ENCODE measurements at regions not wholly inside any gene's neighbourhood (a gene's known extent, or its start where the extent isn't known, plus 50 kb on each side); places are given as distances from the start of the nearest gene placed in this dataset.

- Histone ChIP-seq H3K4me1 (ENCODE audit: low read length) (no peaks in the 10 kb centered on the region), H2AFZ (ENCODE audit: low read length) (no peak overlapping the region), H3K79me2 (ENCODE audit: low read length) (no peaks in the 10 kb centered on the region), H3K9ac (ENCODE audit: low read length) (no peak overlapping the region), H4K20me1 (ENCODE audit: insufficient read depth, low read depth, low read length) (no peaks in the 10 kb centered on the region), H3K36me3 (ENCODE audit: insufficient read depth, low read length) (no peaks in the 10 kb centered on the region), H3K4me2 (ENCODE audit: low read depth, low read length, poor library complexity, severe bottlenecking) (no peak overlapping the region), H3K9me3 (ENCODE audit: low read length) (peaks cover 21% of the 10 kb centered on the region), H3K4me3 (ENCODE audit: low read length) (no peak overlapping the region), H3K27ac (ENCODE audit: low read length) (no peak overlapping the region), H3K27me3 (ENCODE audit: low read length) (no peaks in the 10 kb centered on the region), H3K9me2 (replicated peaks; ENCODE audit: insufficient read depth, low read length) (no peaks in the 10 kb centered on the region)
- no peak for DNase-seq
These were observed 805.3 kb downstream of the TLE1 start for GRCh38 chr9:80883826-80884579.

- no peaks in the 10 kb centered on the region for H3K4me1 ChIP-seq (ENCODE audit: low read length)
- no peaks in the 10 kb centered on the region for H3K27me3 ChIP-seq (ENCODE audit: low read length)
- H3K4me3 ChIP-seq (ENCODE audit: low read length), result no peak overlapping the region
- H3K27ac ChIP-seq (ENCODE audit: low read length), result no peak overlapping the region
- H4K20me1 ChIP-seq (ENCODE audit: insufficient read depth, low read depth, low read length), result no peaks in the 10 kb centered on the region
- no peak overlapping the region for H3K4me2 ChIP-seq (ENCODE audit: low read depth, low read length, poor library complexity, severe bottlenecking)
- no peaks in the 10 kb centered on the region for H3K9me2 ChIP-seq (replicated peaks; ENCODE audit: insufficient read depth, low read length)
- H3K9ac ChIP-seq (ENCODE audit: low read length), result no peak overlapping the region
- H3K36me3 ChIP-seq (ENCODE audit: insufficient read depth, low read length), result no peaks in the 10 kb centered on the region
- H3K79me2 ChIP-seq (ENCODE audit: low read length), result no peaks in the 10 kb centered on the region
- DNase-seq, result no peak
- peaks cover 20% of the 10 kb centered on the region for H3K9me3 ChIP-seq (ENCODE audit: low read length)
- H2AFZ ChIP-seq (ENCODE audit: low read length), result no peak overlapping the region
These were observed 805.9 kb downstream of the TLE1 start for GRCh38 chr9:80883426-80883825.

GRCh38 chr9:80881940-80882339 is 807.4 kb downstream of the TLE1 start:
- H3K27me3 ChIP-seq (ENCODE audit: low read length), result no peaks in the 10 kb centered on the region
- H3K4me3 ChIP-seq (ENCODE audit: low read length), result no peak overlapping the region
- H3K9ac ChIP-seq (ENCODE audit: low read length), result no peak overlapping the region
- no peak overlapping the region for H3K4me2 ChIP-seq (ENCODE audit: low read depth, low read length, poor library complexity, severe bottlenecking)
- H2AFZ ChIP-seq (ENCODE audit: low read length), result no peak overlapping the region
- H3K79me2 ChIP-seq (ENCODE audit: low read length), result no peaks in the 10 kb centered on the region
- peaks cover 25% of the 10 kb centered on the region for H3K9me3 ChIP-seq (ENCODE audit: low read length)
- DNase-seq, result no peak
- H3K9me2 ChIP-seq (replicated peaks; ENCODE audit: insufficient read depth, low read length), result no peaks in the 10 kb centered on the region
- H3K27ac ChIP-seq (ENCODE audit: low read length), result no peak overlapping the region
- H3K36me3 ChIP-seq (ENCODE audit: insufficient read depth, low read length), result no peaks in the 10 kb centered on the region
- no peaks in the 10 kb centered on the region for H4K20me1 ChIP-seq (ENCODE audit: insufficient read depth, low read depth, low read length)
- no peaks in the 10 kb centered on the region for H3K4me1 ChIP-seq (ENCODE audit: low read length)

- Histone ChIP-seq H3K4me1 (ENCODE audit: low read length) (no peaks in the 10 kb centered on the region), H3K79me2 (ENCODE audit: low read length) (no peaks in the 10 kb centered on the region), H3K4me2 (ENCODE audit: low read depth, low read length, poor library complexity, severe bottlenecking) (no peak overlapping the region), H3K9me3 (ENCODE audit: low read length) (peaks cover 29% of the 10 kb centered on the region), H3K9me2 (replicated peaks; ENCODE audit: insufficient read depth, low read length) (no peaks in the 10 kb centered on the region), H3K36me3 (ENCODE audit: insufficient read depth, low read length) (no peaks in the 10 kb centered on the region), H4K20me1 (ENCODE audit: insufficient read depth, low read depth, low read length) (no peaks in the 10 kb centered on the region), H3K27ac (ENCODE audit: low read length) (no peak overlapping the region), H3K4me3 (ENCODE audit: low read length) (no peak overlapping the region), H3K9ac (ENCODE audit: low read length) (no peak overlapping the region), H3K27me3 (ENCODE audit: low read length) (no peaks in the 10 kb centered on the region), H2AFZ (ENCODE audit: low read length) (no peak overlapping the region)
- no peak for DNase-seq
These were observed 808.0 kb downstream of the TLE1 start for GRCh38 chr9:80881320-80881719.

- Histone ChIP-seq H4K20me1 (ENCODE audit: insufficient read depth, low read depth, low read length) (no peaks in the 10 kb centered on the region), H3K9me2 (replicated peaks; ENCODE audit: insufficient read depth, low read length) (no peaks in the 10 kb centered on the region), H3K9me3 (ENCODE audit: low read length) (peaks cover 31% of the 10 kb centered on the region), H3K79me2 (ENCODE audit: low read length) (no peaks in the 10 kb centered on the region), H2AFZ (ENCODE audit: low read length) (no peak overlapping the region), H3K36me3 (ENCODE audit: insufficient read depth, low read length) (no peaks in the 10 kb centered on the region), H3K27me3 (ENCODE audit: low read length) (no peaks in the 10 kb centered on the region), H3K4me2 (ENCODE audit: low read depth, low read length, poor library complexity, severe bottlenecking) (no peak overlapping the region), H3K9ac (ENCODE audit: low read length) (no peak overlapping the region), H3K4me3 (ENCODE audit: low read length) (no peak overlapping the region), H3K27ac (ENCODE audit: low read length) (no peak overlapping the region), H3K4me1 (ENCODE audit: low read length) (no peaks in the 10 kb centered on the region)
- no peak for DNase-seq
These were observed 810.8 kb downstream of the TLE1 start for GRCh38 chr9:80878556-80878955.

GRCh38 chr9:80875947-80876346 is 813.4 kb downstream of the TLE1 start:
- Histone ChIP-seq H3K79me2 (ENCODE audit: low read length) (no peaks in the 10 kb centered on the region), H4K20me1 (ENCODE audit: insufficient read depth, low read depth, low read length) (no peaks in the 10 kb centered on the region), H3K9me3 (ENCODE audit: low read length) (peaks cover 38% of the 10 kb centered on the region), H3K4me2 (ENCODE audit: low read depth, low read length, poor library complexity, severe bottlenecking) (no peak overlapping the region), H3K4me1 (ENCODE audit: low read length) (no peaks in the 10 kb centered on the region), H3K4me3 (ENCODE audit: low read length) (no peak overlapping the region), H2AFZ (ENCODE audit: low read length) (no peak overlapping the region), H3K27me3 (ENCODE audit: low read length) (no peaks in the 10 kb centered on the region), H3K36me3 (ENCODE audit: insufficient read depth, low read length) (no peaks in the 10 kb centered on the region), H3K9me2 (replicated peaks; ENCODE audit: insufficient read depth, low read length) (no peaks in the 10 kb centered on the region), H3K27ac (ENCODE audit: low read length) (no peak overlapping the region), H3K9ac (ENCODE audit: low read length) (no peak overlapping the region)
- no peak for DNase-seq

- no peak overlapping the region for H2AFZ ChIP-seq (ENCODE audit: low read length)
- H3K27me3 ChIP-seq (ENCODE audit: low read length), result no peaks in the 10 kb centered on the region
- peaks cover 45% of the 10 kb centered on the region for H3K9me3 ChIP-seq (ENCODE audit: low read length)
- no peak for DNase-seq
- no peaks in the 10 kb centered on the region for H4K20me1 ChIP-seq (ENCODE audit: insufficient read depth, low read depth, low read length)
- H3K4me1 ChIP-seq (ENCODE audit: low read length), result no peaks in the 10 kb centered on the region
- H3K4me3 ChIP-seq (ENCODE audit: low read length), result no peak overlapping the region
- no peaks in the 10 kb centered on the region for H3K79me2 ChIP-seq (ENCODE audit: low read length)
- H3K9ac ChIP-seq (ENCODE audit: low read length), result no peak overlapping the region
- no peaks in the 10 kb centered on the region for H3K36me3 ChIP-seq (ENCODE audit: insufficient read depth, low read length)
- no peaks in the 10 kb centered on the region for H3K9me2 ChIP-seq (replicated peaks; ENCODE audit: insufficient read depth, low read length)
- H3K27ac ChIP-seq (ENCODE audit: low read length), result no peak overlapping the region
- H3K4me2 ChIP-seq (ENCODE audit: low read depth, low read length, poor library complexity, severe bottlenecking), result no peak overlapping the region
These were observed 815.1 kb downstream of the TLE1 start for GRCh38 chr9:80874276-80874675.

GRCh38 chr9:80873861-80874260 is 815.5 kb downstream of the TLE1 start:
- no peak overlapping the region for H3K27ac ChIP-seq (ENCODE audit: low read length)
- no peak overlapping the region for H2AFZ ChIP-seq (ENCODE audit: low read length)
- peaks cover 46% of the 10 kb centered on the region for H3K9me3 ChIP-seq (ENCODE audit: low read length)
- H3K4me3 ChIP-seq (ENCODE audit: low read length), result no peak overlapping the region
- H3K9ac ChIP-seq (ENCODE audit: low read length), result no peak overlapping the region
- no peaks in the 10 kb centered on the region for H3K9me2 ChIP-seq (replicated peaks; ENCODE audit: insufficient read depth, low read length)
- no peaks in the 10 kb centered on the region for H4K20me1 ChIP-seq (ENCODE audit: insufficient read depth, low read depth, low read length)
- no peak for DNase-seq
- H3K27me3 ChIP-seq (ENCODE audit: low read length), result no peaks in the 10 kb centered on the region
- no peak overlapping the region for H3K4me2 ChIP-seq (ENCODE audit: low read depth, low read length, poor library complexity, severe bottlenecking)
- H3K79me2 ChIP-seq (ENCODE audit: low read length), result no peaks in the 10 kb centered on the region
- no peaks in the 10 kb centered on the region for H3K36me3 ChIP-seq (ENCODE audit: insufficient read depth, low read length)
- no peaks in the 10 kb centered on the region for H3K4me1 ChIP-seq (ENCODE audit: low read length)

All from Karpas-422 (cell line).